Gastrocnemius medialis (tissue), 4 donors: ENCODE measurements at regions not wholly inside any gene's neighbourhood (a gene's known extent, or its start where the extent isn't known, plus 50 kb on each side); places are given as distances from the start of the nearest gene placed in this dataset.

ENCODE experiments used
- POLR2A ChIP-seq, 2 donors: fragments of 450-650 bp; IDR thresholded peaks; one replicate each; pipeline ENCODE4 v1.6.1; 2017; ENCODE audit warnings: antibody characterized with exemption in 2 of 2, mild to moderate bottlenecking in 2 of 2, moderate library complexity in 2 of 2
- TF ChIP-seq, protein P1 (sequence below), 5 experiments: fragments of 450-650 bp in 3 of 5; fragments of 200-600 bp in 2 of 5; sonication (generic) in 2 of 5; IDR thresholded peaks in 4 of 5; conservative IDR thresholded peaks in 1 of 5; 1 replicate in 4 of 5; 2 replicates in 1 of 5; pipeline ENCODE4 v1.5.1; 2016 to 2019; ENCODE audit warnings: antibody characterized with exemption in 5 of 5, mild to moderate bottlenecking in 3 of 5, moderate library complexity in 3 of 5

DNA sequence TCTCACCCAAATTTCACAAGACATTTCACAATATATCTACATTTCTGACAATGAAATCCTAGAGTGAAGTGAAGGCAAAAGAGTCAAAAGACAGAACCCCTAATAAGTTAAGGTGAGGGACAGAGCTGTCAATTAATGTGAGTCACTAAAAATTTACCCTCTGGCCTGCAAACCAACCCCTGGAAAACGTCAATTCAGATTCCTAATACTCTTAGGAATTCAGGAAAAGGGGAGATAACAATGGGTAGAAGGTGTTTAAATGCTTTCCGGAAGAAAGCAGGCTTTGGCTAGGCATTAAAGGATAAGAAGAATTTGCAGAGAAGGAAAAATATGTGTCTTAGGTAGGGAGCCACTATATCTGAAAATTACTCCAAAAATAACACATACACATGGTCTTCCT is 299.6 kb downstream of the INHBA start:
- TF ChIP-seq, protein P1, sequence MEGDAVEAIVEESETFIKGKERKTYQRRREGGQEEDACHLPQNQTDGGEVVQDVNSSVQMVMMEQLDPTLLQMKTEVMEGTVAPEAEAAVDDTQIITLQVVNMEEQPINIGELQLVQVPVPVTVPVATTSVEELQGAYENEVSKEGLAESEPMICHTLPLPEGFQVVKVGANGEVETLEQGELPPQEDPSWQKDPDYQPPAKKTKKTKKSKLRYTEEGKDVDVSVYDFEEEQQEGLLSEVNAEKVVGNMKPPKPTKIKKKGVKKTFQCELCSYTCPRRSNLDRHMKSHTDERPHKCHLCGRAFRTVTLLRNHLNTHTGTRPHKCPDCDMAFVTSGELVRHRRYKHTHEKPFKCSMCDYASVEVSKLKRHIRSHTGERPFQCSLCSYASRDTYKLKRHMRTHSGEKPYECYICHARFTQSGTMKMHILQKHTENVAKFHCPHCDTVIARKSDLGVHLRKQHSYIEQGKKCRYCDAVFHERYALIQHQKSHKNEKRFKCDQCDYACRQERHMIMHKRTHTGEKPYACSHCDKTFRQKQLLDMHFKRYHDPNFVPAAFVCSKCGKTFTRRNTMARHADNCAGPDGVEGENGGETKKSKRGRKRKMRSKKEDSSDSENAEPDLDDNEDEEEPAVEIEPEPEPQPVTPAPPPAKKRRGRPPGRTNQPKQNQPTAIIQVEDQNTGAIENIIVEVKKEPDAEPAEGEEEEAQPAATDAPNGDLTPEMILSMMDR (IDR thresholded peaks at IDR 0.05 in 4 of 5, conservative IDR thresholded peaks at IDR 0.05 in 1 of 5), result no peak
- no peak for TF ChIP-seq POLR2A (IDR thresholded peaks at IDR 0.05)
